BJ (cell line): ENCODE measurements at regions not wholly inside any gene's neighbourhood (a gene's known extent, or its start where the extent isn't known, plus 50 kb on each side); places are given as distances from the start of the nearest gene placed in this dataset. TPM values are rescaled to one million over a fixed set of nuclear protein-coding genes. Genes with fewer than 3 reads are reported as not detected.

Source experiments
- CTCF ChIA-PET: fragments of 350-600 bp; formaldehyde crosslinking; extraction: SDS; loops from one replicate; lab custom pipeline; 2021; ENCODE audit warnings: antibody characterized with exemption, inconsistent platforms; lab: Yijun Ruan, JAX
- POLR2A ChIA-PET: fragments of 300-600 bp; sonication (Branson Sonifier 250); formaldehyde crosslinking; extraction: SDS; loops from one replicate; lab custom pipeline; 2021; ENCODE audit warnings: antibody characterized with exemption; lab: Charles Lee
- DNase-seq: peaks from one replicate; pipeline ENCODE4 v3.0.0-alpha.2; 2011; ENCODE audit warnings: low read depth
- H3K27me3 ChIP-seq: 2 replicates; pipeline ENCODE4 v1.6.0; 2011; ENCODE audit warnings: low read length; ENCODE audit not compliant: control insufficient read depth, insufficient read depth
- H3K36me3 ChIP-seq: 2 replicates; pipeline ENCODE4 v1.5.1; 2011; ENCODE audit warnings: low read length; ENCODE audit not compliant: control insufficient read depth, insufficient read depth
- H3K4me3 ChIP-seq: 2 replicates; pipeline ENCODE4 v1.5.1; 2011; ENCODE audit warnings: low read depth, mild to moderate bottlenecking, control low read depth, low read length
- small RNA-seq: library from RNA; depleted of rRNA; stranded (forward); fragments of <200 nt; gene quantifications from one replicate; pipeline ENCODE3, GENCODE V24; 2012; ENCODE audit warnings: low replicate concordance, low read depth; ENCODE audit not compliant: insufficient read length
- TF ChIP-seq, protein P1 (sequence below): IDR thresholded peaks from 2 replicates; pipeline ENCODE4 v1.5.1; 2011; ENCODE audit warnings: low read depth, mild to moderate bottlenecking, control low read depth, inconsistent platforms, low read length, moderate library complexity; ENCODE audit not compliant: insufficient read depth

DNA sequence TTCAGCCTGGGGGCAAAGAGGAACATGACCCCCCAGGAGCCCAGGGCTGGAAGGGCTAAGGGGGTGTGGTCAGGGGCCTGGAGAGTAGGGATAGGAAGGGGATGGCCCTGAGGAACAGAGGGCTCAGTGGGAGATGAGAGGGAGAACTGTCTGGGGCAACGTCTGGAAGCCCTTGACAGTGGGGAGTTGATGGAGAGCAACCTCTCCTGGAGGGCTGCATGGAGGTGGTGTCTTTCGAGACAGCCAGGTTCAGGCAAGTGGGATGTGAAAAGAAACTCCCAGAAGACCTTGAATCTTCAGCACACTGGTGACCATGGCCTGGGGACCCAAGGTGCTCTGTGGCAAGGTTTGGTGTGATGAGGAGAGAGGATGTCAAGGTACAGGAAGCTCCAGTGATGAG lies 54.2 kb upstream of the RUNX3 start:
- Histone ChIP-seq H3K4me3 (no peak overlapping the region), H3K36me3 (no peaks in the 10 kb centered on the region), H3K27me3 (no peaks in the 10 kb centered on the region; the same call in none of the 2 replicates)
- POLR2A ChIA-PET = no interaction called here
- DNase-seq = no peak
- CTCF ChIA-PET = interaction anchor here (1.7 to 2.1 kb wide), 2 partner anchors 53 to 87 kb away, joined by 3 to 4 read pairs; no protein-coding TSS in a partner anchor
- TF ChIP-seq, protein P1, sequence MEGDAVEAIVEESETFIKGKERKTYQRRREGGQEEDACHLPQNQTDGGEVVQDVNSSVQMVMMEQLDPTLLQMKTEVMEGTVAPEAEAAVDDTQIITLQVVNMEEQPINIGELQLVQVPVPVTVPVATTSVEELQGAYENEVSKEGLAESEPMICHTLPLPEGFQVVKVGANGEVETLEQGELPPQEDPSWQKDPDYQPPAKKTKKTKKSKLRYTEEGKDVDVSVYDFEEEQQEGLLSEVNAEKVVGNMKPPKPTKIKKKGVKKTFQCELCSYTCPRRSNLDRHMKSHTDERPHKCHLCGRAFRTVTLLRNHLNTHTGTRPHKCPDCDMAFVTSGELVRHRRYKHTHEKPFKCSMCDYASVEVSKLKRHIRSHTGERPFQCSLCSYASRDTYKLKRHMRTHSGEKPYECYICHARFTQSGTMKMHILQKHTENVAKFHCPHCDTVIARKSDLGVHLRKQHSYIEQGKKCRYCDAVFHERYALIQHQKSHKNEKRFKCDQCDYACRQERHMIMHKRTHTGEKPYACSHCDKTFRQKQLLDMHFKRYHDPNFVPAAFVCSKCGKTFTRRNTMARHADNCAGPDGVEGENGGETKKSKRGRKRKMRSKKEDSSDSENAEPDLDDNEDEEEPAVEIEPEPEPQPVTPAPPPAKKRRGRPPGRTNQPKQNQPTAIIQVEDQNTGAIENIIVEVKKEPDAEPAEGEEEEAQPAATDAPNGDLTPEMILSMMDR = no peak

DNA sequence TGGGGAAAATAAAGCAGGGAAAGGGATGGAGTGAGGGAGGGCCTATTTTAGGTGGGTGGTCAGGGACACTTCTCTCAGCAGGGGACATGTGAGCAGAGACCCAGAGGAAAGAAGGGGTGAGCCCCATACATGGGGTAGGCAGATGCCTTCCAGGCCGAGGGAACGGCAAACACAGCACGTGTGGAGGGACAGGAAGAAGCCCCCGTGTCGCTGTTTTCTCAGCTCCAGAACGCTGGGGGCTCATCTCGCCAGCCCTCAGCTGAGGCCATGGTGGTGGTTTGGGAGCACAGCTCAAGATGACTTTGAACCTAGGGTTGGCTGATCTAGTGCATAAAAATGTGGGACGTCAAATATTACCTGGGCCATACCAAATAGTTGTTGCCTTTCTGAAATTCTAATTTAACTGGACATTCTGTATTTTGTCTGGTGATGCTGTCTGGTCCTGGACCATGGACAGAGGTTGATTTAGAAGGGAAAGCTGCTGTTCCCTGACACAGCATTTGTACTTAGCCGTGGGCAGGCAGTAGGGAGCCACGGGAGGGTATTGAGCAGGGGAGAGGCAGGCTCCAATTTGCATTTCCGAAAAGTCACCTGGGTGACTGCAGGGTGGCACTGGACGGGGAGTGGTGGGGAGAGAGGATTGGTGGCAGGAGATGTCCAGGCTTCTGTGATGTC lies 53.1 kb upstream of the RUNX3 start:
- Histone ChIP-seq H3K36me3 (no peaks in the 10 kb centered on the region), H3K4me3 (no peak overlapping the region), H3K27me3 (peaks cover 1% of the 10 kb centered on the region; the same call in 1 of the 2 replicates)
- DNase-seq = no peak
- ChIA-PET CTCF (interaction anchor here (1.2 to 1.7 kb wide), 2 partner anchors 13 to 86 kb away, joined by 3 read pairs; no protein-coding TSS in a partner anchor), POLR2A (no interaction called here)
- TF ChIP-seq, protein P1 = no peak

DNA sequence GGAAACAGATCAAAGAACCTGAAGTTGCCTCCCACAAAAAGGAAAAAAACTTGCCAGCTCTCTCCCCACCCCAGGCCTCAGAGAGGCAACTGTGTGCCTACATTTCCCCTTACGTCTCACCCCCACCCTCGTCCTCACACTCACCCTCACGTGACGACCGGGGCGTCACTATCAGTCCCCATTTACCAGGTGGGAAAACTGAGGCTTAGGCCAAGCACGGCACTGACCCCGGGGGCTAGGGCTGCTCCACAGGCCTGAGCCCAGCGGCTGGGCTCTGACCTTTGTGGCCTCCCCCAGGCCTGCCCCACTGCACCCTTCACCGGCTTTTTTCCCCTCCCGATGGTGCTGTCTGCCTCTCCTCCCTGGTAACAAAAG lies 51.5 kb upstream of the RUNX3 start:
- ChIA-PET CTCF (interaction anchor here (0.6 kb wide), 1 partner anchor 51 kb away, joined by 4 read pairs; no protein-coding TSS in a partner anchor), POLR2A (no interaction called here)
- TF ChIP-seq, protein P1 = no peak
- Histone ChIP-seq H3K4me3 (no peak overlapping the region), H3K27me3 (peaks cover 3% of the 10 kb centered on the region), H3K36me3 (no peaks in the 10 kb centered on the region)
- DNase-seq = no peak

DNA sequence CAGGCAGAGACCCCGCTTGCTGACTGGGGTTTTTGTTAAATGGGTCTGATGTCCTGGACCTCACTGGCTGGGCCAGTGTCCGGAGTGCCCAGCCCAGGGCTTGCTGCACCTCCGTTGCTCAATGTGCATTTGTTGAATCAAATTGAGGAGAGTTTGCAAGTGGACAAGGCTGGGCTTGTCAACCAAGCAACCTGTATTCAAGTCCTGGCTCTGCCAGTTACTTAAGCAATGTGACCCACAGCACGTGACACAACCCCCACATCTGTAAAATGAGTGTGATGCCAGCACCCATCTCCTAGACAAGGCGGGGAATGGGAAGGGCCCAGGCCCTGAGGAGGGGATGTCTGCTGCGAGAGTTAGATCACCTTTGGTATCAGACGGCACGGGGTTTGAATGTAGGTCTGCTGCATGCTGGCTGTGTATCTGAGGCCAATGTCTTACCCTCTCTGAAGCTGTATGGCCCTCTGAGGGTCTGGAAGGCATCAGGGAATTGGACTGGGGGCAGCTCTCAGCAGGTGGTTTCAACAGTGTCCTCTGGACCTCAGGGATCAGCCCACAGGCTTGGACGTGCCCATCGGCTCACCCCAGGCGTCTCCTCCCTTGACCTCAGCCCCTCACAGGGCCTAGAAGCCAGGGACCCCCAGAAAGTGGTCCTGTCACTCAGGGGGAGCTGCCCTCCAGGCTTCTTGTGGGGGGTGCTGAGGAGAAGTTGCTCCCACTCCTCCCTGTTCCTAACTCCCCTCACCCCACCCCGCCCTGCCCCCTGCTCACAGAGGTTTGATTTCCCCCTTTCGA lies 51.0 kb upstream of the RUNX3 start:
- Histone ChIP-seq H3K36me3 (no peaks in the 10 kb centered on the region), H3K4me3 (no peak overlapping the region), H3K27me3 (peaks cover 3% of the 10 kb centered on the region)
- TF ChIP-seq, protein P1 = no peak
- ChIA-PET POLR2A (no interaction called here), CTCF (interaction anchor here (1.8 kb wide), 1 partner anchor 14 kb away, joined by 4 read pairs; no protein-coding TSS in a partner anchor)
- no peak for DNase-seq

Small RNA genes in the stretch of these regions (small RNA-seq; reads per million reads assigned to genes)
- not detected for gene MIR4425
